NCI-H1417 treated with DMSO at 0.1 percent for 48 hours (cell line): ENCODE measurements at regions not wholly inside any gene's neighbourhood (a gene's known extent, or its start where the extent isn't known, plus 50 kb on each side); places are given as distances from the start of the nearest gene placed in this dataset.
"Not testable (repeated sequence)": the region's sequence is repeated elsewhere in the genome, so short reads cannot be mapped to it uniquely, and the experiment has no call there.

Experiments
- DNase-seq: peaks from one replicate; lab custom pipeline; 2025; lab: John Stamatoyannopoulos, UW

DNA sequence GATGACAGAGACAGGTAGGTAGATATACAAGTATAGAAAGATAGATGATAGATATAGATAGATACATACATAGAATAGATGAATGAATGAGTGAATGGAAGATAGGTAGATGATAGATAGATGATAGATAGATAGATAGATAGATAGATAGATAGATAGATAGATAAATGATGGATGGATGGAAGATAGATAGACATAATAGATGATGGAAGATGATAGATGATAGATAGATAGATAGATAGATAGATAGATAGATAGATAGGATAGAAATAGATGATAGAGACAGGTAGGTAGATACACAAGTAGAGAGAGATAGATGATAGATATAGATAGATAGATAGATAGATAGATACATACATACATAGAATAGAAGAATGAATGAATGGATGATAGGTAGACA, 510.1 kb upstream of the AUTS2 start:
- no peak for DNase-seq

DNA sequence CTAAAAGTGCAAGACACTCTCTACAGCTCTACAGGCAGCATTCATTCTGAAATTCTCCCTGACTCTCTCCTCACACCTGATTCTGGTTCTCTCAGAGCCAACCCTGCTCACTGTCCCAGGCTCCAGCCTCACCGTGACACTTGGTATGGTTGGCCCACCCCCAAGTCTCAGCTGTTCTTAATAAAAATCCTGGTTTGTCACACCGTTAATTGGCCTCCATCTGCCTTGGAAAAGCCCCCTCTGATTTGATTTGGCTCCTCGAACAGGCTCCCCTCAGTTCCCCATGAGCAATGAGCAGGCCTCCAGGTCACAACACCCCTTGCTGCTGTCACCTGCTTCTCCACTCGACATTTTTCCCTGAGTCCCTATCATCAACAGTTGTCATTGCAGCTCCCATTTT, 507.3 kb upstream of the AUTS2 start:
- DNase-seq = no peak

DNA sequence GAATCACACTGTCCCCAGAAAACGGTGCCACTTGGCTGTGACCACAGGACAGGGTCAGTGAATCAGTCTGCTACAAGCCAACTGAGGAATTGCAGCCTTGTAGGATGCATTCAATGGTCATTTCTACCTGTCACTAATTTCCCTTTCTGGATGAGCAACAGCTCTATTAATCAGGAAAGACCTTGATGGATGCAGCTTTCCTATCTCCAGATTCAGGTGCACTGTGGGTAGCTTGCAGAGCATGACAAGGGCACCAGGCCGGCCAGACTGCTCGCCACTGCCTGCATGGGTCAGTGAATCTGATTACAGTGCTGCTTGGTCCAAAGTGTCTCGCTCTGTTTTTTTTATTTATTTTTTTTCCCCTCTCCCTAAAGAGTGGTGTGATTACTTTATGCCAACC, 506.8 kb upstream of the AUTS2 start:
- no peak for DNase-seq

DNA sequence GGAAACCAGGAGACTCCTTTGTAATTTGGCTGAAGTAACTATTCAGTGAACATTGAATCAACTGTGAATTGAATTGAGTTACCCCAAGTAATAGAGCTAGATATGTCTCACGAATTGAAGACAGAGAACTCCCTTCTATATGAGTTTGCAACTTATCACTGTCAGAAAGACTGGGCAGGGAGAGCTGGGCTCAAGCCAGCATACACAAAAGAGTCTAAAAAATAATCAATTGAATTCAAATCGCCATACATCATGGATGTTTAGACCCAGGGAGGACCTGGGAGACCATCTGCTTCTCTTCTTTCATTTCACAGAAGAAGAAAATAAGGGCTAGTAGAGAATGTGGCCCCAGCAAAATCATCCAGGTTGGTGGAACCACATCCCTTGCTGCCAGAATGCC, 503.1 kb upstream of the AUTS2 start:
- no peak for DNase-seq

DNA sequence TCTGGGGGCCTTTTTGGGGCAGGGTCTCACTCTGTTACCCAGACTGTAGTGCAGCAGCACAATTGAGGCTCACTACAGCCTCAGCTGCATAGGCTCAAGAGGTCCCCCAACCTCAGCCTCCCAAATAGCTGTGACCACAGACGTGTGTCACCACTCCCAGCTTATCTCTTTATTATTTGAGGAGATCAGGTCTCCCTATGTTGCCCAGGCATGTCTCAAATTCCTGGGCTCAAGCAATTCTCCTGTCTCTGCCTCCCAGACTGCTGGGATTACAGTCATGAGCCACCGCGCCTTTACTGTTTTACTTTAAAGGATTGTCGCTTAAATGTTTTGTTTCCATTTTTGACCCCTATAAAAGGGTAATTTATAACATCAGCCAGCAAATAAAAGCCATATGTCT, 502.6 kb upstream of the AUTS2 start:
- DNase-seq = no peak

DNA sequence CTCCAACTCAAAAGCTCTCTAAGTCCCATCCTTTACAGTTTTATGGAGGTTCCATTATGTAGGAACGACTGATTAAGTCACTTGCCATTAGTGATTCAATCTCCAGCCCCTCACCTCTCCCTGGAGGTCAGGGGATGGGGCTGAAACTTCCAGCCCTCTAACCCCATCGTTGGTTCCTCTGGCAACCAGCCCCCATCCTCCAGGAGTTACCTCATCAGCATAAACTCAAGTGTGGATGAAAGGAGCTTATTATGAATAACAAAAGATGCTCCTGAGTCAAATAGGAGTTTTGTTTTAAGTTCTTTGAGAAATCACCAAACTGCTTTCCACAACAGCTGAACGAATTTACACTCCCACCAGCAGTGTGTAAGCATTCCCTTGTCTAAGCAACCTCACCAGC, 494.3 kb upstream of the AUTS2 start:
- DNase-seq = no peak

DNA sequence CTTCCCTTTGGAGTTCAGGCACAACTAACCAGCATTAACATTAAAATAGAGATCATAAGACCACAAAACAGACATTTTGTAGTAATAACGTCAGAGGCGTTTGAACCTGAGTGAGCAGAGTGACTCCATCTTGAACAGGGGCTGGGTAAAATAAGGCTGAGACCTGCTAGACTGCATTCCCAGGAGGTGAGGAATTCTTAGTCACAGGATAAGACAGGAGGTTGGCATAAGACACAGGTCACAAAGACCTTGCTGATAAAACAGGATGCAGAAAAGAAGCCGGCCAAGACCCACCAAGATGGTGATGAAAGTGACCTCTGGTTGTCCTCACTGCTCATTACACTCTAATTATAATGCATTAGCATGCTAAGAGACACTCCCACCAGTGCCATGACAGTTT, 493.2 kb upstream of the AUTS2 start:
- no peak for DNase-seq

DNA sequence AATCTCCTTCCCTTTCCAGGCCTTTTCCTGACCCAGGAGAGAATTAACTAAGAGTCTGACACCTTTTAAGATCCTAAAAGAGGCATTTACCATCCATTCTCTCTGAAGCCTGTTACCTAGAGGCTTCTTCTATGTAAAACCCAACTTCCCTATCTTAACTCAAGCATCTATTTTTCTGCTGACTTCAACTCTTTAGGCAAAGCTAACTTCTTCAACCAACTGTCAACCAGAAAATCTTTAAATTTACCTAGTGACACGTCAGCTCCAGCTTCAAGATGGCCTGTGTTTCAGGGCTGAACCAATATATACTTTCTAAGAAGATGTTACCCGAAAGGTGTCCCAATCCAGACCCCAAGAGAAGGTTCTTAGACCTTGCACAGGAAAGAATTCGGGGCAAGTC, 492.3 kb upstream of the AUTS2 start:
- DNase-seq = no peak

DNA sequence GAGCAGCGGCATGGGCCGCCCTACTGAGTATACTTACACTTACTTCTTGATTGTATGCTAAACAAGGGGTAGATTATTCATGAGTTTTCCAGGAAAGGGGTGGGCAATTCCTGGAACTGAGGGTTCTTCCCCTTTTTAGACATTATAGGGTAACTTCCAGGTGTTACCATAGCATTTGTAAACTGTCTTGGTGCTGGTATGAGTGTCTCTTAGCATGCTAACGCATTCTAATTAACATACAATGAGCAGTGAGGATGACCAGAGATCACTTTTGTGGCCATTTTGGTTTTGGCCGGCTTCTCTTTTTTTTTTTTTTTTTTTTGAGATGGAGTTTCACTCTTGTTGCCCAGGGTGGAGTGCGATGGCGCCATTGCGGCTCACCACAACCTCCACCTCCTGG, 491.8 kb upstream of the AUTS2 start:
- not testable (repeated sequence) for DNase-seq

DNA sequence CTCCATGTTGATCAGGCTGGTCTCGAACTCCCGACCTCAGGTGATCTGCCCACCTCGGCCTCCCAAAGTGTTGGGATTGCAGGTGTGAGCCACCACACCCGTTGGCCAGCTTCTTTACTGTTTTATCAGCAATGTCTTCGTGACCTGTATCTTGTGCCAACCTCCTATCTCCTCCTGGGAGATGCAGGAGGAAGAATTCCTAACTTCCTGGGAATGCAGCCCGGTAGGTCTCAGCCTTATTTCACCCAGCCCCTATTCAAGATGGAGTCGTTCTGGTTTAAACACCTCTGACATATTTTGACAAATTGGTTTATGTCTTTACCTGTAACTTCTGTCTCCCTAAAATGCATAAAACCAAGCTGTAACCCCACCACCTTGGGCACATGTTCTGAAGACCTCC, 491.3 kb upstream of the AUTS2 start:
- DNase-seq = not testable (repeated sequence)

DNA sequence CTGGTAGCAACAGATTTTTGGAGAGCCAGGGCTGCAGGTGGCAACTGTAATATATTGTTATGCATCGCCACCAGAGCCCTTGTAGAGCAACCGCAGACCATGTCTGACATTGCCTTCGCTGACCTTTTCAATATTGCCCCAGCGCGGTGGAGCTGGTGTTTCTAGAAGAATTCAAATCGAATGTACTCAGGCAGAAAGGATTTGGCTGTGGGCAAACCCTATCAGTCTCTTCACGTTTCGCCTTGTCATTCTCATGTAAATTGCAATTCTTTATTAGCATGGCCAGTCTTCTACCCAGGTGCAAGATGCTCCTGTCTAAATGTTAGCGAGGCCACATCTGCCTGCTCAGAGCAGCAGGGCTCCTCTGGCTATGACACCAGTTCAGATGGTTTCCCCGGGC, 490.2 kb upstream of the AUTS2 start:
- DNase-seq = no peak

DNA sequence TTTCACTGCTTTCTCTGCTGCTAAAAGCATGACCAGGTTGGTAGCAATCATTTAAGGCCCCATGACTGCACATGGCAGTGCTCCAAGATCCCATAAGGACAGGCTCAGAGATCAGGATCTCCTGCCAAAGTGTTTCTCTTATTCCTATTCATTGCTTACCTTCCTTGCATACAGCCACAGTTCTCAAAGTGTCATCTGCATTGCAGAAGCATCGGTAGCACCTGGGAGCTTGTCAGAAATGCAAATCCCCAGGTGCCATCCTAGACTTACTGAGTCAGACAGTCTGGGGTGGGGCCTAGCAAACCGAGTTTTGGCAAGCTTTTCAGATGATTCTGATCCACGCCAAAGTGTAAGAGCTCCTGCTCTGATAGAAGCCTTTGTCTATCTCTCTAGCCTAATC, 489.0 kb upstream of the AUTS2 start:
- no peak for DNase-seq

DNA sequence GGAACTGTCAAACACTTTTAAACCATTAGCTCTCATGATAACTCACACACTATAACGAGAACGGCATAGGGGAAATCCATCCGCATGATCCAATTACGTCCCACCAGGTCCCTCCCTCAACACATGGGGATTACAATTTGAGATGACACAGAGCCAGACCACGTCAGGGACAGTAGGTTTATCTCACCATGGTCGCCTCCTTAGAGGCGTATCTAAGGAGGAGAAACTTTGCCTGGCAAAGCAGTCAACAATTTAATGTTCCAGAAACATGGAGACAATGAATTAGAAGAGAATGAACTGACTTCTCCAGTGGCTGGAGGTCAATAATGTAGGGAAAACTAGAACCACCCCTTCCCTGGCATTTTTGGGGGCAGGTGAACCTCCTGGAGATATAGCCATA, 488.4 kb upstream of the AUTS2 start:
- no peak for DNase-seq

DNA sequence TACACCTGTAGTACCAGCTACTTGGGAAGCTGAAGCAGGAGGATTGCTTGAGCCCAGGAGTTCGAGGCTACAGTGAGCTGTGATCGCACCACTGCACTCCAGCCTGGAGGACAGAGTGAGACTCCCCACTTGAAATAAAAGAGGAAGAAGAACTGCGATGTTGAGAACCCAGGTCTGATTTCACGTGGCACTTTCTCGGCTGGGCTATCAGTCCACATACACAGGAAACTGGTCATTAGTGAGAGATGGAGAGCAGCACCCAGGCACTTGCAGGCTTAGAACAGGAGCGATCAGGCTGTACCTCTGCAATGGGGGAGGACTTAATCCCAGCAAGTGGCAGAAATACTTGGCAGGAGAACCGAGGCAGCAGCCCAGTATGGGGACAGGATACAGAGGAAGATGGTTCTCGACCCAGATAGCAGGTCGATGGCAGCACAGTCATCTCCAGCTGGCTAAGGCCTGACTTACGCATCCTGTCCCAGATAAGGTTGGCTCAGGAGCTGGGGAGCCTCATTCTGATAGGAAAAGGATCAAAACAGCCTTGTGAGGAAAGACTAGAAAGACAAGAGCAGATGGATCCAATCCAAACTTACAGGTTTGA, 487.7 kb upstream of the AUTS2 start:
- no peak for DNase-seq

DNA sequence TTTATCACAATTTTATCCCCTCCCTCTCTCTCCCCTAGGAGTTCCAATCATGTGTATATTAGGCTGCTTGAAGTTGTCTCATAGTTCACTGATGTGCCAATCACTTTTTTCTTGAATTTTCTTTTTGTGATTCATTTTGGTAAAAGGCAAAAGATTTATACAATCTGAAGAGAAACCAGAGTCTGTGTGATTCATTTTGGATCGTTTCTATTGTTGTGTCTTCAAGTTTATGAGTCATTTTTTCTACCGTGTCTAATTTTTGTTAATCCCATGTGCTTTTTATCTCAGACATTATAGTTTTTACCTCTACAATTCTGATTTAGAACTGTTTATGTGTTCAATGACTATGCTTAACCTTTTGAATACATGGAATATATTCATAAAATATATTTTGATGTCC, 483.9 kb upstream of the AUTS2 start:
- DNase-seq = no peak

DNA sequence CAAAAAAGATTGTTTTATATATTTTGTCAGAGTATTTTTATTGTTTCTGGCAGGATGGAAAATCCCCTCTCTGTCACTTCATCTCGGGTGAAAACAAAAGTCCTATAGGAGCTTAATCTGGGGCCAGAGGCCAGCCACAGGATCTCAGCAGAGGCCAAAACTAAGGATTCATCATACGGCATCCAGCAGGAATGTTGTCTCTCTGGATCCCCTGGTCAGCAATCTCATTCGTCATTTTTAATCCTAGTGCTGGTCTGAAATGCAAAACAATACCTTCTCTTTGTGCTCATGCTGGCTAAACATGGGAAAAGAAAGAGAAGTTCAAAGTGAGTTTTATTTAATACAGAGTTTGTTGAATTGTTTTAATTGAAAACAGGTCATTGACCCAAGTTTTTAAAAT, 482.5 kb upstream of the AUTS2 start:
- DNase-seq = no peak

DNA sequence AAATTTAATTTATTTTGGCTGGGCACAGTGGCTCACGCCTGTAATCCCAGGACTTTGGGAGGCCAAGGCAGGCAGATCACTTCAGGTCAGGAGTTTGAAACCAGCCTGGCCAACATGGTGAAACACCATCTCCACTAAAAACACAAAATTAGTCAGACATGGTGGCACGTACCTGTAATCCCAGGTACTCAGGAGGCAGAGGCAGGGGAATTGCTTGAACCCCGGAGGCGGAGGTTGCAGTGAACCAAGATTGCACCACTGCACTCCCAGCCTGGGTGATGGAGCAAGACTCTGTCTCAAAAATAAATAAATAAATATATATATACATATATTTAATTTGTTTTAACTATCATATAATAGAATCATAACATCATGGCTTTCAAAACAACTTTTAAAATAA, 482.1 kb upstream of the AUTS2 start:
- DNase-seq = not testable (repeated sequence)

DNA sequence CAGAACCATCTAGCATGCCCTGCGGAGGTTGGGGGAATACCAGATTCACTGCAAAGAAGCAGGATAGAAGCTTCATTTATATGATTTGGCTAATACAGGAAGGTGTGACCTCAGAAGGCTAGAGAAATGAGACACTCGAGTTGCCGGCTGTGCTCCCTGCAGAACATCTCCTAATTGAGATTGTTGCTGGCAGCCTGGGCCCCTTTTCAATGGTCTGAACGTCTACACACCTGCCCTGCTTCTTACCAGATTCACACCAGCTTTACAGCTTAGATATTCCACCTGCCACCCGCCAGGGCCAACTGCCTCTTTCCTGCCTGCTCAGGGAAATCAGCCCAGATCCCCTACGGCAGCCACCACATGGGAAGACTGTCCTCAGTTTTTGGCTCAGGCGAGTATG, 475.3 kb upstream of the AUTS2 start:
- no peak for DNase-seq

DNA sequence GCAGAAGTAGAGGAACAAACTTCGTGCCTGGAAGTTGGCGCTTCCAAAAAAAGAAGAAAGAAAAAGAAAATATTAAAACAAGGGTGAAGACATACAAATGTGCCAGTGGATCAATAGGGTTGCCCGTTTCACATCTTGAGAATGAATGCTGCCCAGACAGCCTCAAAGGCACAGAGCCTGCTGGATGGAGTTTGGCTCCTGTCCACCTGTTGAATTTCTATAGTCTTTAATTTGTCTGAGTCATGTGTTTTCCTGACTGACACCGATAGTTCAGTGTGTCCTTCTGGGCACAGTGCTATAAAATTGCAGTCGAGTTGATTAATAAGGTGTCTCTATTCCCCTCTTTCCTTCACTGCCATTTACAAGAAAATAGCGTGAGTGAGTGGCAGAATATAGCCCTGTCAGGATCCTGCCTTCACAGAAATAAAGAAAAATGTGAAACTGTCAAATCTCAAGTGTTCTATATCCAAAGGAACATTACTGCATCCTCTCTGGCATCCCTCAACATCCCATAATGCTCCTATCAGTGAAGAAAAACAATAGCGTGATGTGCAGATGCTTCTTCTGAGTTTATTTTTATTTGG, 471.3 kb upstream of the AUTS2 start:
- DNase-seq = no peak

DNA sequence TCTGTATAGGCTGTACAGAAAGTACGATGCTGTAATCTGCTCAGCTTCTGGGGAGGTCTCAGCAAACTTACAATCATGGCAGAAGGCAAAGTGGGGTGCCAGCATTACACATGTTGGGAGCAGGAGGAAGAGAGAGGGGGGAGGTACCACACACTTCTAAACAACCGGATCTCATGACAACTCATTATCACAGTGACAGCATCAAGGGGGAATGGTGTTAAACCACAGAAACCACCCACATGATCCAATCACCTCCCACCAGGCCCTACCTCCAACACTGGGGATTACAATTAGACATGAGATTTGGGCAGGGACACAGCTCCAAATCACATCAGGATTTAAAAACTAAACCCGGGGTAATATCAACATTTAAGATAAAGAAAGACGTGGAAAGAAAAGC, 468.8 kb upstream of the AUTS2 start:
- no peak for DNase-seq

DNA sequence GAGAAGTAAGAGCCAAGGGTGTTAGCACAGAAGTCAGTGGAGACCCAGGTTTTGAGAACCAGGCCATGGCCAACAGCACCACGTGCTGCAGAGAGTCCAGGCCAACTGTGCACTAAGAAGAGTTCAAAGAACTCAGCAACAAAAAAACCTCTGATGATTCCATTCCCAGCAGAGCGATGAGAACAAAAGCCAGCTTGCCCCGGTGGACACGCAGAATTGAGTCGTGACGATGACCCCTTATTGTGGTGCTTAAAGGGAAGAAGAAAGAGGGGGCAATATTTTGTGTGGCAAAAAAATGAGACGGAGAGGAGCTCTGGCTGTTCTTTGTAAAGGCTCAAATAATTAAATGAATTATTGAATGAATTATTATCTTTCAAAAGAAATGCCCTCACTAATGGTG, 468.3 kb upstream of the AUTS2 start:
- no peak for DNase-seq

DNA sequence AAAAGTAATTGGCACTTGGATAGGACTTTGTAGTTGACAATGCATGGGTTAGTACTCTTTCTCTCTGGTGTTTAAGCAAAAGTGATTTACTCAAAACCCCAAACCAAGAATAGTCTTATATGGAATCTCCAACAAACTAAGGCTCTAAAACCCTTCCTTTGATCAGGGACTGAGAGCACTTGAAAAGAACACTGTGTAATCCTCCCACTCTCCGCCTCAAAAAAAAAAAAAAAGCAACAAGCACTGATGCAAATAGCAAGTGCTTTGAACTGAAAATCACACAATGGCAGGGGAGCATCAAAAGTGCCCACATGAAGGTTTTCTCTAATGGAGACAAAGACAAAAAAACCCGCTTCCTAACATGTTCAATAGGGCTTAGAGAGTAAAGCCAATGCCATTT, 467.9 kb upstream of the AUTS2 start:
- no peak for DNase-seq

DNA sequence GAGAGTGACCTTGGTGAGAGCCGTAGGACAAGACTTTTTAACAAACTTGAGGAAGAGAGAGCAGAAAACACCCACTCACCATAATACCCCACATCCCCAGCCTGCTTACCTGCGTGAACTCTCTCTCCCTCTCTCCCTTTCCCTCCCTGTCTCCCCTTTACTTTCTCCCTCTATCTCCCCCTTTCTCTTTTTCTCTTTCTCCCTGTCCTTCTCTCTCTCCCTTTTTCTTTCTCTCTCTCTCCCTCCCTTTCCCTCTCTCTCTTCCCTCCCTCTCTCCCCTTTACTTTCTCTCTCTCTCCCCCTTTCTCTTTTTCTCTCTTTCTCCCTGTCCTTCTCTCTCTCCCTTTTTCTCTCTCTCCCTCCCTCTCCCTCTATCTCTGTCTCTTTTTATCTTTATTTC, 464.0 kb upstream of the AUTS2 start:
- DNase-seq = no peak

DNA sequence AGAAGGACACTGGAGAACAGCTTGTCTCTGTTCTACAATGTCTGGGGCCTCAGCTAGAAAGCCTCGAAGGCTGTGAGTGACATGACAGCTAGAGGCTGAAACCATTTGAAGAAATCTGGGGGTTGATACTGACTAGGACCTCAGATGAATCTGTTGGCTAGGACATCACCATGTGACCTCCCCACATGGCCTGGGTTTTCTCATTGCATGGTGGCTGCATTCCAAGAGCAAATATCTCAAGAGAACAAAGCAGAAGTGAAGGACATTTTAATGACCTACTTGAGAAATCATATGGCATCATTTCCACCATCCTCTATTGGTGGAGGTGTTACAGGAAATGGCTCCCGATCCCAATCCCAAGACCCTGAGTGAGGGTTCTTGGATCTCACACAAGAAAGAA, 450.6 kb upstream of the AUTS2 start:
- DNase-seq = no peak
